Transverse colon (tissue), 4 donors: ENCODE measurements at regions not wholly inside any gene's neighbourhood (a gene's known extent, or its start where the extent isn't known, plus 50 kb on each side); places are given as distances from the start of the nearest gene placed in this dataset.

Experiments used
- DNase-seq: peaks from one replicate; pipeline ENCODE4 v3.0.0-alpha.2; 2019
- H3K27ac ChIP-seq, 4 donors: fragments of 200-600 bp; sonication (generic); 2 replicates each; pipeline ENCODE4 v1.5.1; 2016 to 2018; ENCODE audit warnings: inconsistent platforms in 4 of 4
- H3K27me3 ChIP-seq: fragments of 200-600 bp; sonication (generic); 2 replicates; pipeline ENCODE4 v1.5.1; 2017; ENCODE audit warnings: inconsistent platforms
- H3K36me3 ChIP-seq, 4 donors: fragments of 200-600 bp; sonication (generic); 2 replicates each; pipeline ENCODE4 v1.5.1; 2017 to 2019; ENCODE audit warnings: inconsistent platforms in 4 of 4
- H3K4me1 ChIP-seq, 4 donors: fragments of 200-600 bp; sonication (generic); 2 replicates each; pipeline ENCODE4 v1.5.1; 2017 to 2020; ENCODE audit warnings: inconsistent platforms in 4 of 4
- H3K4me3 ChIP-seq, 4 donors: fragments of 200-600 bp; sonication (generic); 1 replicate in 1 of 4; 2 replicates in 3 of 4; pipeline versions ENCODE4 v1.5.1 to v1.6.1; 2017 to 2019; ENCODE audit warnings: inconsistent platforms in 4 of 4
- H3K9me3 ChIP-seq, 2 donors: fragments of 200-600 bp; sonication (generic); 2 replicates each; pipeline ENCODE4 v1.5.1; 2017 to 2019; ENCODE audit warnings: inconsistent platforms in 2 of 2
- EP300 ChIP-seq: sonication (generic); formaldehyde crosslinking; IDR thresholded peaks from one replicate; pipeline ENCODE4 v1.6.1; 2017; ENCODE audit warnings: antibody characterized with exemption, low read depth
- POLR2A ChIP-seq: fragments of 450-650 bp; IDR thresholded peaks from one replicate; pipeline ENCODE4 v1.6.1; 2016; ENCODE audit warnings: antibody characterized with exemption, mild to moderate bottlenecking, moderate library complexity
- POLR2AphosphoS5 ChIP-seq, 3 donors: sonication (generic); formaldehyde crosslinking; IDR thresholded peaks; one replicate each; pipeline ENCODE4 v1.6.1; 2016; ENCODE audit warnings: antibody characterized with exemption in 3 of 3
- WGBS, 2 donors: methylation state at CpG; one replicate each; pipeline ENCODE4 v1.1.5; 2018; ENCODE audit warnings: low coverage in 1 of 2; 5-methylcytosine and 5-hydroxymethylcytosine counted together
- in situ Hi-C, 4 donors: fragments of 200-750 bp; cut with MboI; loops; one replicate each; pipeline versions ENCODE4 v1.15.0 to v1.15.1; 2017; ENCODE audit warnings: low sequenced_read_pairs in 3 of 4, low pct_ligation_motif_present in 1 of 4, low pct_unique_long_range_greater_than_20kb in 1 of 4
- intact Hi-C: fragments of 100-400 bp; cut with DNase I; formaldehyde crosslinking; loops from one replicate; pipeline ENCODE4 v1.15.1; 2023; ENCODE audit warnings: low total_unique reads
- TF ChIP-seq, protein P1 (sequence below), 5 experiments: fragments of 200-600 bp in 3 of 5; fragments of 450-650 bp in 2 of 5; sonication (generic) in 3 of 5; IDR thresholded peaks; 1 replicate in 2 of 5; 2 replicates in 3 of 5; pipeline ENCODE4 v1.5.1; 2016 to 2017; ENCODE audit warnings: antibody characterized with exemption in 5 of 5, inconsistent platforms in 3 of 5, mild to moderate bottlenecking in 2 of 5, moderate library complexity in 1 of 5

DNA sequence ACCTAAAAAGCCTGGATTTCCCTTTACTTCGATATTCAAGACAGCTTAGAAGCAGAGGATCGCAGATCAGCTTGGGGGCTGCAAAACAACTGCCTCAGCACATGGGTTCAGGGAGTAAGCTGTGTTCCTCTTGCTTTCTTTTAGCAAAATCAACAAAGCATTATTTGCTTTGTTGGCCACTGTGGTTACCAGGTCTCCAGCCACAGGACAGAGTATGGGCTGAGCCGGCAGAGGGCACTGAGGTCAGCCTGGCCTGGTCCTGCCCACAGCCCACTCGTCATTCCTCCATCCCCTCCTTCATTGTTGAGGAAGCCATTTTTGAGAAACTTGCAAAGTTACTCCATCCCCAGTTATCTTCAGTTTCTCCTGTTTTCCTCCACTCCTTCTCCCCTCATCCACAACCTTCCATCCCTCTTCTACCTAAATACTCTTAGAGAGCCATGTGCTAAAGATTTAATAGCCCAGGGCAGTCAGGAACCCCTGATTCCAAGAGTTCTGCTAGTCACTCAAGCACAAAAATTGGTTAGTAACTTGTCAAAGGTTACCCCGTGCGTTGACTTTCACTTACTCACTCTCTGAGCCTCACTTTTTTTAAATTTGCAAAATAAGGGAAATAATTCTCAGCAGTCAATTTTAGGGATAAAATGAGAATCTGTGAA lies 60.0 kb upstream of the HES1 start:
- Histone ChIP-seq H3K27ac (no peak overlapping the region), H3K4me3 (no peak overlapping the region), H3K9me3 (no peaks in the 10 kb centered on the region), H3K27me3 (no peaks in the 10 kb centered on the region), H3K4me1 (peaks cover 6 to 47% (median 27%) of the 10 kb centered on the region in 4 donors), H3K36me3 (no peaks in the 10 kb centered on the region)
- 70 to 79% methylated on average over 5 to 6 of the region's 6 CpGs for WGBS, 2 donors
- DNase-seq: no peak
- in situ Hi-C loops (no loop called here), intact Hi-C loops (no loop called here)
- TF ChIP-seq EP300 (no peak), POLR2A (no peak), POLR2AphosphoS5 (IDR thresholded peaks at IDR 0.05) (no peak)
- TF ChIP-seq, protein P1, sequence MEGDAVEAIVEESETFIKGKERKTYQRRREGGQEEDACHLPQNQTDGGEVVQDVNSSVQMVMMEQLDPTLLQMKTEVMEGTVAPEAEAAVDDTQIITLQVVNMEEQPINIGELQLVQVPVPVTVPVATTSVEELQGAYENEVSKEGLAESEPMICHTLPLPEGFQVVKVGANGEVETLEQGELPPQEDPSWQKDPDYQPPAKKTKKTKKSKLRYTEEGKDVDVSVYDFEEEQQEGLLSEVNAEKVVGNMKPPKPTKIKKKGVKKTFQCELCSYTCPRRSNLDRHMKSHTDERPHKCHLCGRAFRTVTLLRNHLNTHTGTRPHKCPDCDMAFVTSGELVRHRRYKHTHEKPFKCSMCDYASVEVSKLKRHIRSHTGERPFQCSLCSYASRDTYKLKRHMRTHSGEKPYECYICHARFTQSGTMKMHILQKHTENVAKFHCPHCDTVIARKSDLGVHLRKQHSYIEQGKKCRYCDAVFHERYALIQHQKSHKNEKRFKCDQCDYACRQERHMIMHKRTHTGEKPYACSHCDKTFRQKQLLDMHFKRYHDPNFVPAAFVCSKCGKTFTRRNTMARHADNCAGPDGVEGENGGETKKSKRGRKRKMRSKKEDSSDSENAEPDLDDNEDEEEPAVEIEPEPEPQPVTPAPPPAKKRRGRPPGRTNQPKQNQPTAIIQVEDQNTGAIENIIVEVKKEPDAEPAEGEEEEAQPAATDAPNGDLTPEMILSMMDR (IDR thresholded peaks at IDR 0.05): no peak

GRCh38 chr3:194076475-194076874 lies 59.5 kb upstream of the HES1 start:
- Histone ChIP-seq H3K36me3 (no peaks in the 10 kb centered on the region), H3K9me3 (no peaks in the 10 kb centered on the region), H3K4me3 (no peak overlapping the region), H3K4me1 (peaks cover 3 to 46% (median 28%) of the 10 kb centered on the region in 4 donors), H3K27ac (no peak overlapping the region), H3K27me3 (no peaks in the 10 kb centered on the region)
- in situ Hi-C loops (no loop called here), intact Hi-C loops (no loop called here)
- TF ChIP-seq, protein P1 (IDR thresholded peaks at IDR 0.05): no peak
- no peak for TF ChIP-seq POLR2A
- TF ChIP-seq POLR2AphosphoS5 (IDR thresholded peaks at IDR 0.05): no peak
- TF ChIP-seq EP300: no peak
- WGBS, 2 donors: 45 to 64% methylated on average over 4 to 7 of the region's 7 CpGs
- no peak for DNase-seq

- 61 to 76% methylated on average over 2 of the region's 2 CpGs for WGBS, 2 donors
- peaks cover 0 to 46% (median 29%) of the 10 kb centered on the region in 4 donors for H3K4me1 ChIP-seq
- no peaks in the 10 kb centered on the region for H3K27me3 ChIP-seq
- H3K27ac ChIP-seq: no peak overlapping the region
- H3K9me3 ChIP-seq: no peaks in the 10 kb centered on the region
- in situ Hi-C loops: no loop called here
- no peaks in the 10 kb centered on the region for H3K36me3 ChIP-seq
- no peak for TF ChIP-seq POLR2AphosphoS5 (IDR thresholded peaks at IDR 0.05)
- TF ChIP-seq EP300: no peak
- TF ChIP-seq, protein P1 (IDR thresholded peaks at IDR 0.05): no peak
- TF ChIP-seq POLR2A: no peak
- no peak overlapping the region for H3K4me3 ChIP-seq
- DNase-seq: no peak
- intact Hi-C loops: no loop called here
These were observed 58.3 kb upstream of the HES1 start for GRCh38 chr3:194077602-194078001.

GRCh38 chr3:194078045-194078821 lies 57.7 kb upstream of the HES1 start:
- in situ Hi-C loops: no loop called here

More at GRCh38 chr3:194078045-194078821, 57.7 kb upstream of the HES1 start:
- Histone ChIP-seq H3K9me3 (no peaks in the 10 kb centered on the region), H3K27me3 (no peaks in the 10 kb centered on the region), H3K4me1 (peaks cover 0 to 48% (median 30%) of the 10 kb centered on the region in 4 donors), H3K36me3 (no peaks in the 10 kb centered on the region), H3K4me3 (no peak overlapping the region), H3K27ac (no peak overlapping the region)
- TF ChIP-seq EP300 (no peak), POLR2A (no peak), POLR2AphosphoS5 (IDR thresholded peaks at IDR 0.05) (no peak)
- TF ChIP-seq, protein P1 (IDR thresholded peaks at IDR 0.05): no peak
- intact Hi-C loops: no loop called here
- DNase-seq: no peak
- WGBS, 2 donors: 78 to 83% methylated on average over 8 of the region's 8 CpGs
